T47D (cell line): ENCODE measurements at regions not wholly inside any gene's neighbourhood (a gene's known extent, or its start where the extent isn't known, plus 50 kb on each side); places are given as distances from the start of the nearest gene placed in this dataset.

ENCODE experiments used
- DNase-seq, 2 experiments: peaks; one replicate each; pipeline versions ENCODE4 v3.0.0 to v3.0.0-alpha.2; 2011 to 2012; ENCODE audit warnings: low read depth in 1 of 2, low spot score in 1 of 2
- JUND ChIP-seq: IDR thresholded peaks from 2 replicates; pipeline ENCODE4 v1.6.1; 2012; ENCODE audit warnings: low read depth
- in situ Hi-C: cut with HindIII; loops from 2 replicates; pipeline ENCODE4 v1.10.0; 2016; ENCODE audit warnings: low sequenced_read_pairs, low pct_unique_long_range_greater_than_20kb

DNA sequence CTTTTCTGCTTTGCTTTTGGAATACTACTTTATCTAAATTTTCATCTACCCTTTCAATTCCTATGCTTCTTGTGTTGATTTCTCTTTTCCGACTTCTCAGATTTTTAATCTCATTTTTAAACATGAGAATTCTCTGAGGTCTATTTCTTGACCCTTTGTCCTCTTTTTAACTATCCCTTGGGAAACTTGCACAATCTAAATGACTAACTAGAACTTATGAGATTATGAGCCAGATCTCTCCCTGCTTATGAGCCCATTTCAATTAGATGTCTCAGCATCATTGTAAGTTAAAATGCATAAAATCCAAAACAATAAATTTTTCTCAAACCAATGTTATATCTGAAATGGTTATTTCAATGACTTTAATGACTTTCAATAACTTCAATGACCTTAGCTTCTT lies 296.9 kb upstream of the AGTR1 start:
- TF ChIP-seq JUND, result no peak
- DNase-seq, result no peak
- in situ Hi-C loops, result no loop called here

DNA sequence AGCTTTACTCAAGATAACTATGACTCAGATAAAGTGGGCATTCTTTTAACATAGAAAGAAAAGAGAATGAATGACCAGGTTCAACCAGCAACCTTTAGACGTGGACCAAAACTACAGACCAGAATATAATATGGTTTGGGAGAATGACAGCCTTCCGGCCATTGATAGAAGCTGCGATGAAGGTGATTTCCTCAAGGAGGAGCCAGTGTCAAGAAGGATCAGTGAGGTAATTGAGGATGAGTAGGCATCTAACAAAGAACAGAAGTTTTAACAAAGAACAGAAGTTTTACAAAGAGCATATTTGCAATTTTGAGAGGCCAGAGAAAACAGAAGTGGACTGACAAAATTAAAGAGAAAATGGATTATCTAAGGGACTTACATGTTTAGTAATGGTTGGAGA lies 289.0 kb upstream of the AGTR1 start:
- in situ Hi-C loops, result no loop called here
- no peak for TF ChIP-seq JUND

DNA sequence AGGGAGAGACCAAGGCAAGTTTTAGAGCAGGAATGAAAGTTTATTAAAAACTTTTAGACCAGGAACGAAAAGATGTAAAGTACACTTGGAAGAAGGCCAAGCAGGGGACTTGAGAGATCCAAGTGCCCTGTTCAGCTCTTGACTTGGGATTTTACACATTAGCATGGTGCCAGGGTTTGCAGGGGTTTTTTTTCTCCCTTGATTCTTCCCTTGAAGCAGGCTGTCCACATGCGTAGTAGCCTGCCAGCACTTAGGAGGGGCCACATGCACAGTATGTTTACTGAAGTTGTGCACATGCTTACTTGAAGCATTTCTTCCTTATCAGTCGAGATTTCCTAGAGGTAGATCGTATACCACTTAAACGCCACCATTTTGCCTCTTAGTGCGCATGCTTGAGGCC lies 277.5 kb upstream of the AGTR1 start:
- in situ Hi-C loops, result no loop called here
- no peak for DNase-seq
- no peak for TF ChIP-seq JUND

More for the DNA sequence above, 289.0 kb upstream of the AGTR1 start:
- no peak for DNase-seq

DNA sequence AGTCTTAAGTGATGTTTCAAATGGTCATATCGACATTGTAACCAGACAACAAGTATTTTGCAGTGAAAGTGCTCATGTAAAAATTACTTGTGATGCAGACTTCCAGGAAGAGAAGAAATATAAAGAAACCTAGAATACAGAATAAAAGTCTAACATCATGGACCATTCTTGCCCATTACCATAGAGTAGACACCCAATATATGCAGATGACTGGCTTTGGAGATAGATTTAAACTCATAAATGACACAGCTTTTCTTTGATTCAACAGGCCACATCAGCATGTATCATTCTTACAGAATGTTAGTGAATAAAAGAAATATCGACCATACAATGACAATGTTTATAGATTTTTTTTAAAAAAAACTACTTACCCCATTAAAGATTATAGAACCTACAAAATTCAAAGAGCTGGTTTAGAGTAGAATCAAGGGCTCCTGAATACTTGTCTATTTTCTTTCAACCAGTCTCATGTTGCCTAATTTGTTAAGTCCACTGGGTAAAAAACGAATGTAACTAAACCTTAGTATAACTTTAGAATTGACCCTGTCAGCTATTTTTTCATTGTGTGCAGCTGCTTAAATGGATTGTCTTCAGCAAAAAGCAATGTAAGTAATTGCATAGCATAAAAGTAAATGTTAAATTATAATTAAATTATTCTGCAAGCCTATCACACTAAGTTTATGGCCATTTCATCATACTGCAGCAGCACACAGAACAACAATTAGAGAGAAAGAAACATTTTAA lies 268.7 kb upstream of the AGTR1 start:
- in situ Hi-C loops, result no loop called here
- TF ChIP-seq JUND, result no peak
- no peak for DNase-seq

DNA sequence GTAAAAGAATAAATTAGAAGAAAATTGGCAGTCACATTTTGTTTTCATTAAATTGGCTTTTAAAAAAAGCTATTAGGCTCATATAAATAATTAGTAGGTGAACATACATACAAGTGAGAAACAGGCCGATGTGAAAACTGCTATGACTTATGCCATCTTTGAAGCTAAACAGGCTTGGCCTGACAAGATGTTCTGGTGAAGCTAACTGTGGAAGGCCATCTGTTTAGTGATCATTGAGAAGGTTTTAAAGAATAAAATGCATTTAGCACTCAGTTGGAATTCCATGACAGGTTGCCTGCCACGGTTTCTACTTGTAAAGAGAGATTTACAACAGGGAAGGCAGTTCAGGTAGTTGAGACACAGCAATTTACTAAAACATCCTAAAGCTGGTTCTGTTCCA lies 264.0 kb upstream of the AGTR1 start:
- TF ChIP-seq JUND, result no peak
- in situ Hi-C loops, result no loop called here
- DNase-seq, result no peak

DNA sequence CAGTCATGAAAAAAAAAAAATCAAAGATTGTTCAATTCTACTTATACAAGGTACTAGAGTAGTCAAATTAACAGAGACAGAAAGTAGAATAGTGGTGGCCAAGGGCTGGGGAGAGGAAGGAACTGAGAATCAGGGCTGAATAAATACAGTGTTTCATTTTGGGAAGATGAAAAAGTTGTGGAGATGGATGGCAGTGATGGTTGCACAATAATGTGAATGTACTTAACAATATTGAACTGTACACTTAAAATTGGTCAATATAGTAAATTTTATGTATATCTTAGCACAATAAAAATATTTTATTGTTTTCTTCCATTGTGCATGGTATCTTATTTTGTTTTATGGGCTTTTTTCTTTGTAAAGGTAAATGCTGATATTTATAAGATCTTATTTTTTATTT lies 262.2 kb upstream of the AGTR1 start:
- no peak for TF ChIP-seq JUND
- in situ Hi-C loops, result no loop called here
- no peak for DNase-seq

DNA sequence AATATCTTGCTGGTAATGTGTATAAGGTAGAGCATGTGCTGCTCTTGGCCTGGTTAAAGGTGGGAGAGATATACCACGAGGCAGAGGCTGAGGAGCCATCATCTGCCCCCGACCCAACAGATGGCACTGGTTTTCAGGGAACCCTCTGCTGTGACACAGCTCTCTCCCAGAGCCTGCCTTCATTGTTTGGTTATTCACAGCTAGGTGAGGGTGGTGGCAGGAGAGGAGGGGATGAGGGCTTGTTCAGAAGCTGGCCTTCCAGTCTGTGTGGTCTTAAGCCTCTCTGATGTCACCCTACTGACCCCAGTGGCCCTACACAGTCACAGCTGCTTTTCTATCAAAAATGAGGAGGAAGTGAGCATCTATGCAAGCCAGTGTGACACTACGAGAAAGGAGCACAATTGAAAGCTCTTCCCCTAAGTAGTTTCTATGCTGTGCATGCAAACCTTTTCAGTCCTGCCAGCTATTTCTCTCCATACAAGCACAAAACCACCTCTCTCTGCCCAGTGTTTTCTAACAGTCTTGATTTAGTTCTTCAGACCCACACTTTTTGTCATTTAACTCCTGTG lies 258.4 kb upstream of the AGTR1 start:
- DNase-seq, result no peak
- in situ Hi-C loops, result no loop called here
- no peak for TF ChIP-seq JUND

DNA sequence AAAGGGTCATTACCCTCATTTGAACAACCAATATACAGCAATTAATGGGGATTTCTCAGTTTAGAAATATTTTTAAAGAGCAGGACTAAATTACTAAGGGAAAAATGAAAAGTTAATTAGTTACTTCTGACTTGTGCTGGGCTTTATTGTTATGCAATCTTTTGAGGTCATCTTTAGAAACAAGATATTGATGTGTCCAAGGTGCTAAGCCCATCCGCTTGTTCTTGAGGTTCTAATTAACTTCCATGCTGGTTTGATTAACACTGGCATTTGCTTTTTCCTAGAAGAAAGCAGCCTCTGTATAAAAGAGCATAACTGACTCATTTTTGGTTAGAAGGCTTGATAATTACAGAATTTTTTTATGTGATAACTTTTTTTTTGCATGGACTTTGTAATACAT lies 256.5 kb upstream of the AGTR1 start:
- no peak for DNase-seq
- in situ Hi-C loops, result no loop called here
- TF ChIP-seq JUND, result no peak

DNA sequence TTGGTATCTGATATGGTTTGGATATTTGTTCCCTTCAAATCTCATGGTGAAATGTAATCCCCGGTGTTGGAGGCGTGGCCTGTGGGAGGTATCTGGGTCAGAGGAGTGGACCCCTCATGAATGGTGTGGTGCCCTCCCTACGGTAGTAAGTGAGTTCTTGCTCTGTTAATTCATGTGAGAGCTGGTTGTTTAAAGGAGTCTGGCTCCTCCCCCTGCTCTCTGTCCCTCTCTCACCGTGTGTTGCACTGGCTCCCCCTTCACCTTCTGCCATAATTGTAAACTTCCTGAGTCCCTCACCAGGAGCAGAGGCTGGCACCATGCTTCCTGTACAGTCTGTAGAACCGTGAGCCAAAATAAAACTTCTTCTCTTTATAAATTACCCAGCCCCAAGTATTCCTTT lies 246.9 kb upstream of the AGTR1 start:
- TF ChIP-seq JUND, result no peak
- DNase-seq, result no peak
- in situ Hi-C loops, result no loop called here

DNA sequence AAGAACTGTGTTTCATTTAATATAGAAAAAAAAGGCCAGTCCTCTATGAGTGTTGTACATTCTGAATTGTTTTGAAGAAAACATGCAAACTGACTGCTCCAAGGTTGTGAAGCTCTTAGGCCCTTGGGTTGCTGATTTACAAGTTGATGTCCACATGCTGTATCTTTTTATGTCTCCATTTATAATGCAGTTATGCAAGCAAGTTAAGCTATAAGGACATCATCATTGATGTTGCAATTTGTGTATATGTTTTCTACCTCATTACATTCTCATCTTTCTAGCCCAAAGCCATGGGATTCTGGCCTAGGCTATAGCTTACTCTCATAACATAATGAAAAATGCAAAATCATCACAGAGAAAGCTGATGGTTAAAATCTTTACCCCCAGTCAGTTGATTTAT lies 245.7 kb upstream of the AGTR1 start:
- in situ Hi-C loops, result no loop called here
- TF ChIP-seq JUND, result no peak
- DNase-seq, result no peak

DNA sequence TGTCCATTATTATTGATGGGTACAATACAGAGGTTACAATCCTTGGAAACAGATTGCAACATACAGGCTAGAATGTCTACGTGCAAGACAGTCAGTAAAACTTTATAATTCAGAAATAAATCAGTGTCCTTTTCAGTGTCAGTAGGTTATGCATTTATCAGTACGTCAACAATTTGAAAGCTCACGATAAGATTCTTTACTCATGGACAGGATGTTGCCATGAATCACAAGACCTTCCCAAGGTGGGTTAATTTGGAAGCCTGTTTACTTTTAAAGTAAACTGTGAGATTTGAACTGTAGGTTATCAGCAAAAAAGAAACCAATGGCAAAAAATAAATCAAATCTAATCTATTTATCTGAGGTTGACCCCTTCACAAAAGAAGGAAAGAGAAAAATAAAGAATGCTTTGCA lies 243.9 kb upstream of the AGTR1 start:
- in situ Hi-C loops, result no loop called here
- DNase-seq, result no peak
- TF ChIP-seq JUND, result no peak

DNA sequence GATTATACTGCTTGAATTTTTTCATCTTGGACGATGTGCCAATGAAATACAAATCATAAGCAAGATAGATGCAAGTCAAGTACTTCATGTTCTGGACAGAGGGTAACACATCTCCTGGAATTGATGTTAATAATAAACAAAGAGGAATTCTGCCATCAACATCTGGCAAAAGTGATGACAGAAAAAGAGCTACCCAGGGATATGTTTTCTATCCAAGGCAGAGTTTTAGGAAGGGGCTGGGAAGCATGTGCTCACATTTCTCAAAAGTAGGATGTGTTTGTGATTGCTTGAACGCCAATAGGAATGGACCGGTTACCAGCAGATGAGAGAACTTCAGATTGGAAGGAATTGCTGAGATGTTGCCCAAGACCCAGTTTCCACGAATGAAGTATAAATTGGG lies 242.6 kb upstream of the AGTR1 start:
- no peak for TF ChIP-seq JUND
- in situ Hi-C loops, result no loop called here
- DNase-seq, result no peak

DNA sequence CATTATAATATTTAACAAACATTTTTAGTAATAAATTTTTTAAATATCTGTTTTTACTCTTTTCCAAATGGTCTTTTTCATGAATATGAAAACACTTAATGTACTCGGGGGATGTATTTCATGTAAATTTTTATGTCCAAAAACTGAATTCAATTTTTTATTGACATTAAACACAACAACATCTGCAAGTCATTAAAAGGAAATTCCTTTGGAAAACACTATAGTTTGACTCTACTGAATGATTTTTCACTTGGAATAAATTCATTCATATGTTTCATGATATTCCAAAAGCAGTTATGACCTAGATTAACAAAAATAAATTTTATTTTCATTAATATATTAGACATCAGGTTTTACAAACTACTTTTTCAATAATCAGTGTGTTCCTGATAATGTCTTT lies 239.8 kb upstream of the AGTR1 start:
- no peak for TF ChIP-seq JUND
- DNase-seq, result no peak
- in situ Hi-C loops, result no loop called here
